GM18870 (cell line): ENCODE measurements at regions not wholly inside any gene's neighbourhood (a gene's known extent, or its start where the extent isn't known, plus 50 kb on each side); places are given as distances from the start of the nearest gene placed in this dataset.

ENCODE experiments used
- ATAC-seq: cut with Tn5 transposase; IDR thresholded peaks from one replicate; pipeline ENCODE4 v1.9.1; 2021; ENCODE audit warnings: moderate library complexity; ENCODE audit not compliant: unreplicated experiment

- no peak for ATAC-seq
Observed at GRCh38 chr6:167532410-167533288, 207.8 kb downstream of the TTLL2 start.

- ATAC-seq = no peak
Observed at GRCh38 chr6:167533851-167534250, 209.0 kb downstream of the TTLL2 start.

DNA sequence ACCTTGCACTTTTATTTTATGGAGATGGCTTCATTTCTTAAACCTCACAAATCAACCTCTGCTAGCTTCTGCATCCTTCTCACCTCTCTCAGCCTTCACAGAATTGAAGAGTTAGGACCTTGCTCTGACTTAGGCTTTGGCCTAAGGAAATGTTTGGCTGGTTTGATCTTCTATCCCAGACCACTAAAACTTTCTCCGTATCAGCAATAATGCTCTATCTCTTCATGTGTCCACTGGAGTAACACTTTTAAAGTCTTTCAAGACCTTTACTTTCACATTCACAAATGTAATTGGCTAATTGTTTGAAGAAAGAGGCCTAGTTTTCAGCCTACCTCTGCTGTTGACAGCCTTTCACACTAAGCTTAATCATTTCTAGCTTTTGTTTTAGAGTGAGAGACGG, 212.9 kb downstream of the TTLL2 start:
- ATAC-seq = no peak

GRCh38 chr6:167538746-167539145, 213.9 kb downstream of the TTLL2 start:
- ATAC-seq = no peak

DNA sequence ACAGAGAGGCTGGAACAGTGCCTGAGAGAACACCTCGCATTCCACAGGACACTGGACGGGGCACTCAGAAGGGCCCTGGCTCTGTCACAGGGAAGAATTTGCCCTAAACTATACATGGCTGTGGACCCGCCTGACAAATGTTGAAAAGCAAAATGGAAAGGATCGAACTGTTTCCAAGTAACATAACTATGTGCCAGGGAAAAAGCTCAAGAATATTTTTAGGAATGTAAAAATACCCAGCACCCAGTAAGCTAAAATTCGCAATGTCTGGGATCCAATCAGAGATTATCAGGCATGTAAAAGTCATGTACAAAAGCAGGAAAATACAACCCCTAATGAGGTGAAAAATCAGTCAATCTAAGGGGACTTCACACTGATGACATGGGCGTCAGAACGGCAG, 215.9 kb downstream of the TTLL2 start:
- ATAC-seq = no peak

DNA sequence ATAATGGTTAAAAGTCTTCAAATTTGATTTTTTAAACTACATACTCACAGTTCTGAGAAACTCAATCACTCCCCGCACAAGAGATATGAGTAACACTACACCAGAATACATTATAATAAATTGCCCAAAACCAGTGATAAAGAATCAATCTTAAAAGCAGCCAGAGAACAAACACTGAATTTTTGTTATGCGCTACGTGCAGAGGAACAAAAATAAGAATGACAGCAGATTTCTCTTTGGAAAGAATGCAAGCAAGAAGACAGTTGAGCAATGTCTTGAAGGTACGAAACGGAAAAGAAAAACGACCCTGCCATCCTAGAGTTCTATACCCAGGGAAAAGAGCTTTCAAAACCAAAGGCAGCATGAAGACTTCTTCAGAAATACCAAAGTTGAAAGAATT, 216.7 kb downstream of the TTLL2 start:
- no peak for ATAC-seq

GRCh38 chr6:167543602-167544497, 219.0 kb downstream of the TTLL2 start:
- no peak for ATAC-seq

GRCh38 chr6:167546611-167547327, 221.9 kb downstream of the TTLL2 start:
- ATAC-seq = no peak

DNA sequence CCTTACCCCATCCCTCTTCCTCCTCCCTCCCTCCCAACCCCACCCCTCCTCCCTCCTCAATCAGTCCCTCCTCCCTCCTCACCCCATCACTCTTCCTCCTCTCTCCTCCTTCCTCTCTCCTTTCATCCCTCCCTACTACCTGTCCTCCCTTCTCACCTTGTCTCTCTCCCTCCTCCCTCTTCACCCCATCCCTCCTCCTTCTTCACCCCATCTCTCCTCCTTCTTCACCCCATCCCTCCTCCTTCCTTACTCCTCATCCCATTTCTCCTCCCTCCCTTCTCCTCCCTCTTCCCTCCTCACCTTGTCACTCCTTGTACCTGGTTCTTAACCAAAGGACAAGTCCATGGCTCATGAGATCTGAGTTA, 222.4 kb downstream of the TTLL2 start:
- ATAC-seq = no peak

DNA sequence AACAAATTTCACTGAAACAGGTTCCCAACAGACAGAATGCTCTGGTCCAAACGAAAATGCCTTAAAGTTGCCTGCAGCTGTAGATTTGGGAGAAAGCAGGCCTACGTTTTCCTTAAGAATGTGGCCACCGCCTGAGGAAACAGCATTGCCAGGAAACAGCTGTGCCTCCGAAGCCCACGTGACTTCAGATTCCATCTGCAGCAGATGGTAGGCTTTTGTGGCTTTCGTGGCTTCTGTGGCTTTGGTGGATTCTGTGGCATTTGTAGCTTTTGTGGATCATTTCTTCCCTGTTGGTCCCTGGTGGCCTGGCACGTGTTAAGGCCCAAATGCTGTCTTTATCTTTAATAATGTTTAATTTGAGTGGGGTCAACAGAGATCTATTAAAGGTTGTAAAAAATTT, 222.9 kb downstream of the TTLL2 start:
- no peak for ATAC-seq

- no peak for ATAC-seq
Observed at GRCh38 chr6:167548451-167548850, 223.6 kb downstream of the TTLL2 start.

GRCh38 chr6:167549213-167549612, 224.3 kb downstream of the TTLL2 start:
- no peak for ATAC-seq

DNA sequence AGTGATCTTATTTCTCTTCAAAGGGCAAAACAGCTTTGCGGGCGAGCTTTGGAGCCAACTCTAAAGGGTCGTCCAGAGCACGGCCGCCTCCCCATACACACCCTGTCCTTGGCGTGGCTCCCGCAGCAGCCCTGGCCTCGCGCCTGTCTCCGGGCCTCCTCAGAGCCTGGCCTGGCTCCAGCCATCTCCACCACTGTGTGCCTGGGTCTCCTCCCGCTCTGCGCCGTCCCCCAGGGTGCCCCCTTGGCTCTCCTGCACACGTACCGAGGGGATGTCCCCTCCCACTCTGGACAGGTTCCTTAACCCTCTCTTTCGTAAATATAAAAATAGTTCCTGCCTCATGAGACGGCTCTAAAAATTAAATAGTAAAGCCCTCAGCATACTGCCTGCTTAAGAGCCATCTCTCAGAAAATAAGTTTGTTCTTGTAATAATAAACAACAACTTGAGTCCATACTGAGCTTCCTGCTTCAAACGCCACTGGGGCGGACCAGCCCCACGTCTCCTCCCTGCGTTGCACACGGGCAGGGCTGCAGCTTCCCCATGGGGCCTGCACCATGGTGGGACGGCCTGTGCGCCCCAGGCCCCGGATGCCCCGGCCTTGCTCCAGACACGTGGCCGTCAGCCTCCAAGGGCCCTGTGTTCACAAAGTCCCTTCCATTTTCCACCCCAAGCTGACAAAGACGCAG, 226.2 kb downstream of the TTLL2 start:
- no peak for ATAC-seq

DNA sequence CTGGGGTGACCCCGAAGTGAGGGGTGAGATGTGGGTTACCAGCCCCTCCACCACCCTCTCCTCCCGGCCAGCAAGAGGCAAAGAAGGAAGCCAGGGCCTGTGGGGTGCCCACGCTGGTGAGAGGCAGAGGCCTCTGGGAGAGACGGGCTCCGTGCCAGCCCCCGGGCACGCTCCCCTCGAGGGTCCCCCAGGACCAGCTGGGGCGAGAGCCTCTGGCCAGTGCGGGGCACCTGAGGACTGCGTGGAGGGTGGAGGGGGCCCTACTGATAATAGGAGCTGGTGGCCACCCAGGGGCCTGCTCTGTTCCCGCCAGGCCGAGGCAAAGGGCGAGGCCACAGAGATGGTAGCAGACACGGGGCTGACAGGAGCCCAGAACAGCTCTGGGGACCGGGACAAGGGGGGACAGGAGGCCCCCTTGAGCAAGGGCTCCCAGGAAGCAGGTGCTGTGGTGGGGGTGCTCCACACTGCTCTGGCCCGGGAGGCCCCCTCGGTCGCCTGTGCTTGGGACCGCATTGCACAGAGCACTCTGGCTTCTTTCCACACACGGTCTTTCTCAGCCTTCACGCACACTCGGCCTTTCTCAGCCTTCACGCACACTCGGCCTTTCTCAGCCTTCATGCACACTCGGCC, 226.9 kb downstream of the TTLL2 start:
- ATAC-seq = no peak

- ATAC-seq = no peak
Observed at GRCh38 chr6:167552258-167552630, 227.4 kb downstream of the TTLL2 start.

DNA sequence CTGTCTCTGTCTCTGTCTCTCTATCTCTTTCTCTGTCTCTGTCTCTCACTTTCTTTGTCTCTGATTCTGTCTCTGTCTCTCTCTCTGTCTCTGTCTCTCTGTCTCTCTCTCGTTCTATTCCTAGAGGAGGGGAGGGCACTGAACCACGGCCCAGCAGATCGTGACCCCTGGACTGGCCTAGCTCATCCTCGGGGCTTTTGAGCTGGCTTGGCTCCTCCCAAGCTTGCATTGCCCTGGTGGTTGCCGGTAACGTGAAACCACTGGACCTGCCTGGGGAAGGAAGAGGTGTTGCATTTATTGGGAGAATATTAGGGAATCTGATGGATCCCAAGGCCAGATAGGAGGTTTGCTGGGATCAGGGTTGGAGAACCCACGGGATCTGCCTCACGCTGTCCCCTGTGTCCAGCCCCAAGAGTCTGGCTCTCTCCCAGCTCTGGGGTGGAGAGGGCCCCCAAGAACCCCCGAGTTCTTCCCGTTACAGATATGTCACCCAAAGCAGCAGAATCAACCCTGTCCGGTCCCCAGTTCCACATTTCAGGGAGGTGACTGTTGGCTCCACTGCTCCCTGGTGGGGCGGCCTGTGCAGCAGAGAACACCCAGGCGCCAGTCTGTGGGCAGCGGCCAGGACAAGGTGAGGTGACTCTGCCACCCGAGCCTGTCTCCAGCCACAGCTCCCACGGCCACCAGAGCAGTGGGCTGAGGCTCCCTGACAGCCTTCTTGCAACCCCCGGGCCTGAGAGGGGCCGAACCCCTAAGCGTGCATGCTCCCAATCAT, 228.3 kb downstream of the TTLL2 start:
- ATAC-seq = no peak

DNA sequence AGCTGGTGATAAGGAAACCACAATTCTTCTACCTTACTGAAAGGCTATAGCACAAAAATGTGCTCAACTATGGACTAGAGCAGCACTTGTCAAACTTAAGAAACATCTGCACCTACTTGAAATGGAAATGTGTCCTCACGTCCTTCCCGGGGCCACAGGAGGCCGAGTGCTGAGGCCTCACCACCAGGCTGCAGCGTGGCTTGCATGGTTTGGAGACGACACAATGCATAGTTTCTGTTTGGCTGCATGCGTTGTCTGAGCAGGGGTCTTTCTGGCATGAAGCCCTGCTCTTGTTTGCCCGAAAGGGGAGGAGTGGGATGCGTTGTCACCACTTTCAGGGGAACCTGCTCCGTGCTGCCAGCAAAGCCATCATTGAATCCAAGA, 228.8 kb downstream of the TTLL2 start:
- ATAC-seq = no peak

- ATAC-seq = no peak
Observed at GRCh38 chr6:167554854-167555253, 230.0 kb downstream of the TTLL2 start.

GRCh38 chr6:167555836-167556235, 230.9 kb downstream of the TTLL2 start:
- no peak for ATAC-seq

DNA sequence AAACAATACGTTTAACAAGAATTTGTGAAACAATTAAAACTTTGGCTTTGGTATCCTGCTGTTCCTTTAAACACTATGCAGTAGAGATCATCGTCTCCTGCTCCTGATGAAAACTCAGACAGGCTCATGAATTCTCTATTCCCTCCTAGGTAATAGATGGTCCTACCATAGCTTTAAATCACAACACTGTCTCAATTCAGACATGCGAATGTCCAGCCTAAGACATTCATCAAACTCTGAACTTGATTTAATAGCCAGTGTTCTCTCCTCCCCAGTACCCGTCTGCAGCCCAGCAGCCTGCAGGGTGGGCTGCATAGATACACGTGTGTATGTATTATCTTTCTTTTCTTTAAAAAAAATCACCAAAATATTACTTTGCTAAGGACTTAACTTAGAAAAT, 232.8 kb downstream of the TTLL2 start:
- ATAC-seq = no peak
